Stimulated activated CD4-positive, alpha-beta T cell treated with anti-CD3 and anti-CD28 coated beads, Interleukin-1b, Interleukin-23, amount 100 ng/mL, for 4 hours (primary cell): ENCODE measurements at regions not wholly inside any gene's neighbourhood (a gene's known extent, or its start where the extent isn't known, plus 50 kb on each side); places are given as distances from the start of the nearest gene placed in this dataset.

Experiments used
- DNase-seq, 2 donors: peaks; one replicate each; pipeline ENCODE4 v3.0.0-alpha.2; 2020; ENCODE audit warnings: low read depth in 2 of 2

GRCh38 chr15:93201940-93202339, 112.9 kb upstream of the RGMA start:
- DNase-seq = no peak

GRCh38 chr15:93200837-93201226, 111.8 kb upstream of the RGMA start:
- DNase-seq = no peak

- DNase-seq = no peak
Measured at GRCh38 chr15:93200081-93200836, 111.2 kb upstream of the RGMA start.

GRCh38 chr15:93196135-93196670, 107.2 kb upstream of the RGMA start:
- DNase-seq = no peak

- no peak for DNase-seq
Measured at GRCh38 chr15:93195109-93195508, 106.1 kb upstream of the RGMA start.

GRCh38 chr15:93190238-93190637, 101.2 kb upstream of the RGMA start:
- DNase-seq = no peak

GRCh38 chr15:93189561-93189960, 100.5 kb upstream of the RGMA start:
- DNase-seq = no peak

GRCh38 chr15:93188236-93188635, 99.2 kb upstream of the RGMA start:
- no peak for DNase-seq

GRCh38 chr15:93185796-93186195, 96.8 kb upstream of the RGMA start:
- no peak for DNase-seq

- DNase-seq = no peak
Measured at GRCh38 chr15:93182703-93183205, 93.7 kb upstream of the RGMA start.

- DNase-seq = no peak
Measured at GRCh38 chr15:93180656-93181055, 91.6 kb upstream of the RGMA start.

- no peak for DNase-seq
Measured at GRCh38 chr15:93180128-93180527, 91.1 kb upstream of the RGMA start.

GRCh38 chr15:93179700-93180102, 90.7 kb upstream of the RGMA start:
- no peak for DNase-seq

GRCh38 chr15:93179072-93179471, 90.1 kb upstream of the RGMA start:
- no peak for DNase-seq

- DNase-seq = no peak
Measured at GRCh38 chr15:93178371-93178770, 89.4 kb upstream of the RGMA start.

GRCh38 chr15:93176065-93176464, 87.1 kb upstream of the RGMA start:
- no peak for DNase-seq

GRCh38 chr15:93174836-93175235, 85.8 kb upstream of the RGMA start:
- no peak for DNase-seq

GRCh38 chr15:93173369-93173768, 84.4 kb upstream of the RGMA start:
- DNase-seq = no peak

GRCh38 chr15:93171476-93171875, 82.5 kb upstream of the RGMA start:
- DNase-seq = no peak

- no peak for DNase-seq
Measured at GRCh38 chr15:93170329-93170728, 81.3 kb upstream of the RGMA start.

GRCh38 chr15:93168910-93169309, 79.9 kb upstream of the RGMA start:
- DNase-seq = no peak

- no peak for DNase-seq
Measured at GRCh38 chr15:93167291-93167690, 78.3 kb upstream of the RGMA start.

- DNase-seq = no peak
Measured at GRCh38 chr15:93166675-93167074, 77.7 kb upstream of the RGMA start.
